ENCODE measurements at regions not wholly inside any gene's neighbourhood (a gene's known extent, or its start where the extent isn't known, plus 50 kb on each side); places are given as distances from the start of the nearest gene placed in this dataset.
A peak's percentile ranks its signal among the peaks of the same experiment; 100 is the strongest.

GRCh38 chr22:48707763-48708557, 1119.7 kb downstream of the BRD1 start:
- H3K4me3 ChIP-seq (ENCODE audit: low read length in 2 of 2), result no peak overlapping the region
- H3K4ac ChIP-seq (ENCODE audit: low read length), result no peak overlapping the region
- peaks cover 0 to under 1% of the 10 kb centered on the region in 2 donors for H3K36me3 ChIP-seq (replicated peaks in 1 of 2; ENCODE audit: control insufficient read depth in 2 of 2, insufficient read depth in 2 of 2, low read length in 2 of 2)
- no peak overlapping the region for H3K14ac ChIP-seq (ENCODE audit: low read length)
- no peak overlapping the region for H2BK15ac ChIP-seq (ENCODE audit: low read length)
- DNase-seq (ENCODE audit: low spot score), result no peak
- WGBS, 2 donors (ENCODE audit: extremely low coverage in 2 of 2, insufficient read length in 2 of 2, insufficient replicate concordance in 1 of 2), result no CpG with 5 or more reads among the region's 35 CpGs
- no peak overlapping the region for H3K27ac ChIP-seq (replicated peaks; ENCODE audit: low read length)
- H3K79me1 ChIP-seq (ENCODE audit: low read depth, low read length), result peaks cover 6% of the 10 kb centered on the region
- H3K4me2 ChIP-seq (ENCODE audit: insufficient read depth, low read length, poor library complexity, severe bottlenecking), result no peak overlapping the region
- no peak overlapping the region for H2AK5ac ChIP-seq (ENCODE audit: low read depth, low read length)
- no peak overlapping the region for H2BK12ac ChIP-seq (ENCODE audit: low read length)
- no peak overlapping the region for H4K91ac ChIP-seq (ENCODE audit: low read depth, low read length, poor library complexity)
- no peak overlapping the region for H2BK120ac ChIP-seq (ENCODE audit: low read depth, low read length)
- H2BK5ac ChIP-seq (ENCODE audit: low read length), result no peak overlapping the region
- H3K4me1 ChIP-seq (ENCODE audit: control insufficient read depth in 2 of 2, insufficient read depth in 1 of 2, low read depth in 1 of 2, low read length in 2 of 2), result peaks cover 21 to 36% of the 10 kb centered on the region in 2 donors
- H3K18ac ChIP-seq (ENCODE audit: low read length), result peak overlapping the region; percentile 35
- no peak overlapping the region for H4K8ac ChIP-seq (ENCODE audit: low read depth, low read length)
- no peak overlapping the region for H3K9ac ChIP-seq (ENCODE audit: low read depth, low read length, poor library complexity)
- H3K9me3 ChIP-seq (replicated peaks in 1 of 2; ENCODE audit: control insufficient read depth in 2 of 2, insufficient read depth in 1 of 2, low read depth in 1 of 2, low read length in 2 of 2), result peaks cover 0 to 3% of the 10 kb centered on the region in 2 donors
- peaks cover 0 to under 1% (median 0%) of the 10 kb centered on the region in 3 experiments for H3K27me3 ChIP-seq (ENCODE audit: control insufficient read depth in 3 of 3, insufficient read depth in 3 of 3, low read depth in 1 of 3, low read length in 3 of 3)
- H2AFZ ChIP-seq (ENCODE audit: low read length), result no peak overlapping the region
- H3K23ac ChIP-seq (ENCODE audit: low read depth, low read length, poor library complexity), result no peak overlapping the region

DNA sequence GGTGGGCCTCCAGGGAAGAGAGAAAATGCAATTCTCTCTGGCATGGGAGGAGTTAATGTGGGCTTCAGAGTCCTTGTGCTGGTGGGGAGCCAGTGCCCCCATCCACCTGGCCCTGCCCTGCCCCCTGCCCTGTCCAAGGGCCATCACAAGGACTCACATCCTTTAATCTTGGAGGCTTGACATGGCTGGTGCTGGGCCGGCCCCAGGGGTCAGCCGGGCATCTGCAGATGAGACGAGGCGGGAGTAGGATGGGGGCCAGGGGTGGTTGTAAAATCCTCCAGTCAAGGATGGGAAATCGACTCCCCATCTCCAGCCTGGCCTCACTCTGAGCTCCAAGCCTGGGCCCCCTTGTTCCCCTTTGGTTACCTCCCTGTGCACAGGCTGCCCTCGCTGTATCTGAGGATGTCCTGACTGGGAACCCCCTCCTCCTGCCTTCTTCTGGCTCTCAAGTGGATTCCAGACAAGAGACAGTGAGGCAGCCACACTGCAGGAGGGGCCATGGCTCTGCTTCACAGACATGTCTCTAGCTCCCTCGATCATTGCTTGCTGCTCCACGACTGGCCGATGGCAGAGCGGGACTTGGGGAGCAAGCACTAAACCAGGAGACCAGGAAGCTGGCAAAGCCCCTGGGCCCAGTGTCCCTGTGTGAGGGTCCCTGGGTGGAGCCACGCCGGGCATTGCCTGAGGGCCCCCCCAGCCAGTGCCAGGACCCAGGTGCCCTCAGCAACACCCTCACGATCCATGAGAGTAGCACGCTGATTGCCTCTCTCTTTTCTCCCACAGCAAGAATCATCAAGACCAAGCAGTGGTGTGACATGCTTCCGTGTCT, 1120.5 kb downstream of the BRD1 start:
- peaks cover 0 to 2% (median 0%) of the 10 kb centered on the region in 3 experiments for H3K27me3 ChIP-seq (ENCODE audit: control insufficient read depth in 3 of 3, insufficient read depth in 3 of 3, low read depth in 1 of 3, low read length in 3 of 3)
- no peak overlapping the region for H2BK5ac ChIP-seq (ENCODE audit: low read length)
- peaks cover 10% of the 10 kb centered on the region for H3K79me1 ChIP-seq (ENCODE audit: low read depth, low read length)
- H2BK12ac ChIP-seq (ENCODE audit: low read length), result peak overlapping the region; percentile 30
- no peak for DNase-seq (ENCODE audit: low spot score)
- peaks cover 29 to 44% of the 10 kb centered on the region in 2 donors for H3K4me1 ChIP-seq (ENCODE audit: control insufficient read depth in 2 of 2, insufficient read depth in 1 of 2, low read depth in 1 of 2, low read length in 2 of 2)
- peak overlapping the region; percentile 35 for H3K18ac ChIP-seq (ENCODE audit: low read length)
- H3K9ac ChIP-seq (ENCODE audit: low read depth, low read length, poor library complexity), result no peak overlapping the region
- no peak overlapping the region for H2AFZ ChIP-seq (ENCODE audit: low read length)
- no peak overlapping the region for H3K23ac ChIP-seq (ENCODE audit: low read depth, low read length, poor library complexity)
- H3K14ac ChIP-seq (ENCODE audit: low read length), result no peak overlapping the region
- no peak overlapping the region for H3K4me3 ChIP-seq (ENCODE audit: low read length in 2 of 2)
- no peak overlapping the region for H3K4ac ChIP-seq (ENCODE audit: low read length)
- H3K4me2 ChIP-seq (ENCODE audit: insufficient read depth, low read length, poor library complexity, severe bottlenecking), result no peak overlapping the region
- no peak overlapping the region for H2BK120ac ChIP-seq (ENCODE audit: low read depth, low read length)
- H3K36me3 ChIP-seq (replicated peaks in 1 of 2; ENCODE audit: control insufficient read depth in 2 of 2, insufficient read depth in 2 of 2, low read length in 2 of 2), result peaks cover 0 to 2% of the 10 kb centered on the region in 2 donors
- H4K91ac ChIP-seq (ENCODE audit: low read depth, low read length, poor library complexity), result no peak overlapping the region
- no CpG with 5 or more reads among the region's 15 CpGs for WGBS, 2 donors (ENCODE audit: extremely low coverage in 2 of 2, insufficient read length in 2 of 2, insufficient replicate concordance in 1 of 2)
- no peak overlapping the region for H4K8ac ChIP-seq (ENCODE audit: low read depth, low read length)
- peaks cover 0 to 2% of the 10 kb centered on the region in 2 donors for H3K9me3 ChIP-seq (replicated peaks in 1 of 2; ENCODE audit: control insufficient read depth in 2 of 2, insufficient read depth in 1 of 2, low read depth in 1 of 2, low read length in 2 of 2)
- H2BK15ac ChIP-seq (ENCODE audit: low read length), result no peak overlapping the region
- no peak overlapping the region for H2AK5ac ChIP-seq (ENCODE audit: low read depth, low read length)
- no peak overlapping the region for H3K27ac ChIP-seq (replicated peaks; ENCODE audit: low read length)

GRCh38 chr22:48705917-48706605, 1121.6 kb downstream of the BRD1 start:
- Histone ChIP-seq H2AFZ (ENCODE audit: low read length) (no peak overlapping the region), H2BK12ac (ENCODE audit: low read length) (peak overlapping the region; percentile 50), H3K9me3 (replicated peaks in 1 of 2; ENCODE audit: control insufficient read depth in 2 of 2, insufficient read depth in 1 of 2, low read depth in 1 of 2, low read length in 2 of 2) (peaks cover 0 to 2% of the 10 kb centered on the region in 2 donors), H3K23ac (ENCODE audit: low read depth, low read length, poor library complexity) (no peak overlapping the region), H4K91ac (ENCODE audit: low read depth, low read length, poor library complexity) (no peak overlapping the region), H2BK5ac (ENCODE audit: low read length) (no peak overlapping the region), H3K27me3 (ENCODE audit: control insufficient read depth in 3 of 3, insufficient read depth in 3 of 3, low read depth in 1 of 3, low read length in 3 of 3) (peaks cover 0 to 2% (median 0%) of the 10 kb centered on the region in 3 experiments), H3K4ac (ENCODE audit: low read length) (no peak overlapping the region), H3K36me3 (replicated peaks in 1 of 2; ENCODE audit: control insufficient read depth in 2 of 2, insufficient read depth in 2 of 2, low read length in 2 of 2) (peaks cover 0 to 2% of the 10 kb centered on the region in 2 donors), H3K27ac (replicated peaks; ENCODE audit: low read length) (no peak overlapping the region), H2BK120ac (ENCODE audit: low read depth, low read length) (no peak overlapping the region), H3K4me1 (ENCODE audit: control insufficient read depth in 2 of 2, insufficient read depth in 1 of 2, low read depth in 1 of 2, low read length in 2 of 2) (peaks cover 31 to 51% of the 10 kb centered on the region in 2 donors), H3K9ac (ENCODE audit: low read depth, low read length, poor library complexity) (no peak overlapping the region), H3K14ac (ENCODE audit: low read length) (peak overlapping the region; percentile 21), H3K4me3 (ENCODE audit: low read length in 2 of 2) (no peak overlapping the region), H2AK5ac (ENCODE audit: low read depth, low read length) (no peak overlapping the region), H2BK15ac (ENCODE audit: low read length) (no peak overlapping the region), H4K8ac (ENCODE audit: low read depth, low read length) (no peak overlapping the region), H3K79me1 (ENCODE audit: low read depth, low read length) (peaks cover 12% of the 10 kb centered on the region), H3K18ac (ENCODE audit: low read length) (peak overlapping the region; percentile 62), H3K4me2 (ENCODE audit: insufficient read depth, low read length, poor library complexity, severe bottlenecking) (no peak overlapping the region)
- no peak for DNase-seq (ENCODE audit: low spot score)
- no CpG with 5 or more reads among the region's 16 CpGs for WGBS, 2 donors (ENCODE audit: extremely low coverage in 2 of 2, insufficient read length in 2 of 2, insufficient replicate concordance in 1 of 2)
